GM12878 (cell line): ENCODE measurements at regions not wholly inside any gene's neighbourhood (a gene's known extent, or its start where the extent isn't known, plus 50 kb on each side); places are given as distances from the start of the nearest gene placed in this dataset.

Experiments
- ATAC-seq: fragments of 200-7000 bp; cut with Tn5 transposase; 3 replicates; pipeline ENCODE4 v1.9.1; 2020; ENCODE audit warnings: mild to moderate bottlenecking, moderate library complexity
- BruUV-seq: library from RNA; stranded (reverse); fragments of 400-500 nt; replicated peaks from 2 replicates; lab custom pipeline; 2021; lab: Mats Ljungman, UMichigan
- CTCF ChIA-PET: fragments of 300-600 bp; sonication (Branson Sonifier 250); formaldehyde crosslinking; extraction: SDS; loops from one replicate; lab custom pipeline; 2021; ENCODE audit warnings: inconsistent platforms; lab: Yijun Ruan, JAX
- POLR2A ChIA-PET: fragments of 350-600 bp; formaldehyde crosslinking; extraction: SDS; loops from one replicate; lab custom pipeline; 2021; ENCODE audit warnings: inconsistent platforms; lab: Charles Lee
- RAD21 ChIA-PET: fragments of 300-600 bp; sonication (Branson Sonifier 250); formaldehyde crosslinking; loops from one replicate; lab custom pipeline; 2023; ENCODE audit warnings: antibody characterized with exemption; ENCODE audit not compliant: unreplicated experiment; lab: Charles Lee
- SMC1A ChIA-PET: fragments of 300-600 bp; sonication (Branson Sonifier 250); formaldehyde crosslinking; loops from one replicate; lab custom pipeline; 2023; ENCODE audit not compliant: unreplicated experiment, uncharacterized antibody; lab: Charles Lee
- DNase-seq: peaks from one replicate; pipeline ENCODE4 v3.0.0-alpha.2; 2011; ENCODE audit warnings: low read depth, low spot score
- FAIRE-seq: peaks from 3 replicates; lab custom pipeline; 2011; peaks lifted over from hg19 to GRCh38; lab: Jason Lieb, UNC
- H2AFZ ChIP-seq: 2 replicates; pipeline ENCODE4 v1.6.0; 2011; ENCODE audit warnings: low read depth, low read length, control low read depth; ENCODE audit not compliant: control insufficient read depth
- H3K27ac ChIP-seq: 2 replicates; pipeline ENCODE4 v1.5.1; 2011; ENCODE audit warnings: control low read depth; ENCODE audit not compliant: control insufficient read depth, insufficient read depth
- H3K27me3 ChIP-seq, 2 experiments: replicated peaks in 1 of 2; 2 replicates each; pipeline versions ENCODE4 v1.6.0 to v1.6.1; 2011; ENCODE audit warnings: low read length in 1 of 2; ENCODE audit not compliant: control insufficient read depth in 2 of 2, insufficient read depth in 2 of 2
- H3K36me3 ChIP-seq, 2 experiments: 2 replicates each; pipeline ENCODE4 v1.5.1; 2011; ENCODE audit warnings: low read length in 1 of 2; ENCODE audit not compliant: control insufficient read depth in 2 of 2, insufficient read depth in 2 of 2
- H3K4me1 ChIP-seq: 2 replicates; pipeline ENCODE4 v1.6.1; 2011; ENCODE audit warnings: mild to moderate bottlenecking, low read length, moderate library complexity, mixed read lengths; ENCODE audit not compliant: control insufficient read depth, insufficient read depth
- H3K4me2 ChIP-seq: 2 replicates; pipeline ENCODE4 v1.6.0; 2011; ENCODE audit warnings: control low read depth; ENCODE audit not compliant: control insufficient read depth, insufficient read depth
- H3K4me3 ChIP-seq: fragments of 200-600 bp; sonication (generic); 2 replicates; pipeline ENCODE4 v1.5.1; 2016
- H3K79me2 ChIP-seq: 2 replicates; pipeline ENCODE4 v1.6.0; 2011; ENCODE audit warnings: low read length; ENCODE audit not compliant: control insufficient read depth, insufficient read depth
- H3K9ac ChIP-seq: 2 replicates; pipeline ENCODE4 v1.8.0; 2011; ENCODE audit warnings: low read length, control low read depth, mixed read lengths; ENCODE audit not compliant: control insufficient read depth, insufficient read depth
- H3K9me3 ChIP-seq: replicated peaks from 3 replicates; pipeline ENCODE4 v1.5.1; 2011; ENCODE audit warnings: mild to moderate bottlenecking, low read length; ENCODE audit not compliant: control insufficient read depth, insufficient read depth
- H4K20me1 ChIP-seq: 2 replicates; pipeline ENCODE4 v1.6.0; 2011; ENCODE audit not compliant: control insufficient read depth, insufficient read depth
- HDAC6 ChIP-seq: fragments of 200-600 bp; sonication (generic); IDR thresholded peaks from one replicate; pipeline ENCODE4 v1.8.0; 2017; ENCODE audit warnings: antibody characterized with exemption; ENCODE audit not compliant: unreplicated experiment
- KDM1A ChIP-seq: fragments of 200-600 bp; sonication (generic); IDR thresholded peaks from 2 replicates; pipeline ENCODE4 v1.6.1; 2016; ENCODE audit warnings: borderline replicate concordance
- MTA2 ChIP-seq: fragments of 450-650 bp; IDR thresholded peaks from 2 replicates; pipeline ENCODE4 v1.6.1; 2016; ENCODE audit warnings: low read depth, mild to moderate bottlenecking, moderate library complexity
- NBN ChIP-seq: fragments of 450-650 bp; IDR thresholded peaks from 2 replicates; pipeline ENCODE4 v1.6.1; 2016
- NR2C1 ChIP-seq: fragments of 450-650 bp; IDR thresholded peaks from 2 replicates; pipeline ENCODE4 v1.6.1; 2017; ENCODE audit warnings: antibody characterized with exemption, mild to moderate bottlenecking, moderate library complexity
- RAD51 ChIP-seq: fragments of 450-650 bp; IDR thresholded peaks from 2 replicates; pipeline ENCODE4 v1.6.1; 2016; ENCODE audit warnings: moderate library complexity, mild to moderate bottlenecking, inconsistent platforms
- RCOR1 ChIP-seq: conservative IDR thresholded peaks from 2 replicates; pipeline ENCODE4 v1.6.1; 2012; ENCODE audit warnings: low read depth, low read length, improper control_type of control experiment
- SMARCA5 ChIP-seq: fragments of 450-650 bp; IDR thresholded peaks from 2 replicates; pipeline ENCODE4 v1.6.1; 2017; ENCODE audit warnings: mild to moderate bottlenecking
- TCF7 ChIP-seq: IDR thresholded peaks from 2 replicates; pipeline ENCODE4 v1.6.1; 2014; ENCODE audit warnings: antibody characterized with exemption, borderline replicate concordance
- ZBTB40 ChIP-seq: fragments of 450-650 bp; IDR thresholded peaks from 2 replicates; pipeline ENCODE4 v1.6.1; 2016; ENCODE audit warnings: mild to moderate bottlenecking, moderate library complexity, borderline replicate concordance
- ZZZ3 ChIP-seq: IDR thresholded peaks from 2 replicates; pipeline ENCODE4 v1.6.1; 2011; ENCODE audit warnings: low read depth; ENCODE audit not compliant: control insufficient read depth, insufficient read length
- WGBS: methylation state at CpG from one replicate; pipeline ENCODE4 v1.1.6; 2016; ENCODE audit warnings: low lambda C conversion rate; ENCODE audit not compliant: insufficient replicate concordance, insufficient coverage; ENCODE audit errors: missing lambda C conversion rate; 5-methylcytosine and 5-hydroxymethylcytosine counted together
- in situ Hi-C: fragments of 300-500 bp; cut with MboI; formaldehyde crosslinking; loops from 9 replicates; pipeline ENCODE4 v1.14.3; 2018; ENCODE audit warnings: mixed read lengths
- intact Hi-C: fragments of 100-400 bp; cut with micrococcal nuclease; formaldehyde crosslinking; loops from one replicate; pipeline ENCODE4 v1.14.2; 2022; ENCODE audit not compliant: unreplicated experiment

GRCh38 chr13:106197496-106197895, 338.0 kb downstream of the EFNB2 start:
- in situ Hi-C loops, result no loop called here
- no peak for FAIRE-seq
- BruUV-seq, result no TSS peak

GRCh38 chr13:106187501-106188095, 347.9 kb downstream of the EFNB2 start:
- no TSS peak for BruUV-seq
- TF ChIP-seq SMARCA5, result no peak
- no peak for TF ChIP-seq RAD51
- no peak for TF ChIP-seq TCF7
- TF ChIP-seq ZBTB40, result no peak
- TF ChIP-seq, all 136 proteins: peak for 0
- DNase-seq, result no peak
- ATAC-seq, result no peak
- Histone ChIP-seq H3K4me2 (no peak overlapping the region), H3K9ac (no peak overlapping the region), H3K4me1 (no peaks in the 10 kb centered on the region), H3K36me3 (no peaks in the 10 kb centered on the region), H2AFZ (no peak overlapping the region), H3K27ac (no peak overlapping the region), H3K4me3 (no peak overlapping the region), H3K79me2 (no peaks in the 10 kb centered on the region), H3K27me3 (no peaks in the 10 kb centered on the region), H3K9me3 (no peaks in the 10 kb centered on the region), H4K20me1 (no peaks in the 10 kb centered on the region)
- RAD21 ChIA-PET, result interaction anchor here (0.5 kb wide), 1 partner anchor 33 kb away, joined by 4 read pairs; no protein-coding TSS in a partner anchor
- WGBS, result 16% methylated on average over 4 of the region's 5 CpGs
- POLR2A ChIA-PET, result no interaction called here
- FAIRE-seq, result no peak
- SMC1A ChIA-PET, result no interaction called here
- CTCF ChIA-PET, result no interaction called here
- in situ Hi-C loops (no loop called here), intact Hi-C loops (no loop called here)

More at GRCh38 chr13:106197496-106197895, 338.0 kb downstream of the EFNB2 start:
- Histone ChIP-seq H3K79me2 (no peaks in the 10 kb centered on the region), H3K27me3 (no peaks in the 10 kb centered on the region), H3K4me1 (no peaks in the 10 kb centered on the region), H3K27ac (no peak overlapping the region), H2AFZ (no peak overlapping the region), H3K4me2 (no peak overlapping the region), H3K9me3 (no peaks in the 10 kb centered on the region), H3K36me3 (no peaks in the 10 kb centered on the region), H4K20me1 (no peaks in the 10 kb centered on the region), H3K9ac (no peak overlapping the region), H3K4me3 (no peak overlapping the region)
- POLR2A ChIA-PET, result no interaction called here
- RAD21 ChIA-PET, result no interaction called here
- intact Hi-C loops, result loop anchor here (2.0 kb wide), 1 partner anchor 23 kb away; no protein-coding TSS in a partner anchor
- SMC1A ChIA-PET, result no interaction called here
- CTCF ChIA-PET, result no interaction called here
- WGBS, result 38% methylated on average over 1 of the region's 1 CpG
- TF ChIP-seq NBN, result no peak
- TF ChIP-seq RCOR1, result no peak
- TF ChIP-seq RAD51, result no peak
- no peak for TF ChIP-seq KDM1A
- TF ChIP-seq ZZZ3, result no peak
- no peak for TF ChIP-seq HDAC6
- no peak for TF ChIP-seq MTA2
- TF ChIP-seq NR2C1, result no peak
- no peak for DNase-seq
- ATAC-seq, result no peak
